Activated CD8-positive, alpha-beta memory T cell treated with anti-CD3 and anti-CD28 coated beads for 4 hours (primary cell): ENCODE measurements at regions not wholly inside any gene's neighbourhood (a gene's known extent, or its start where the extent isn't known, plus 50 kb on each side); places are given as distances from the start of the nearest gene placed in this dataset.
"Not testable (repeated sequence)": the region's sequence is repeated elsewhere in the genome, so short reads cannot be mapped to it uniquely, and the experiment has no call there.

ENCODE experiments used
- DNase-seq, 2 donors: peaks; one replicate each; pipeline ENCODE4 v3.0.0-alpha.2; 2020; ENCODE audit warnings: low read depth in 2 of 2

GRCh38 chr10:8173243-8173865 lies 118.9 kb downstream of the GATA3 start:
- DNase-seq, result no peak

- no peak for DNase-seq
Observed at GRCh38 chr10:8173866-8174243, 119.4 kb downstream of the GATA3 start.

GRCh38 chr10:8174762-8175161 lies 120.3 kb downstream of the GATA3 start:
- no peak for DNase-seq

GRCh38 chr10:8177526-8177925 lies 123.0 kb downstream of the GATA3 start:
- DNase-seq, result not testable (repeated sequence)

- DNase-seq, result not testable (repeated sequence)
Observed at GRCh38 chr10:8179773-8180172, 125.3 kb downstream of the GATA3 start.

GRCh38 chr10:8180360-8181109 lies 126.0 kb downstream of the GATA3 start:
- DNase-seq, result no peak

GRCh38 chr10:8181496-8182157 lies 127.1 kb downstream of the GATA3 start:
- DNase-seq, result no peak

GRCh38 chr10:8182806-8183205 lies 128.3 kb downstream of the GATA3 start:
- no peak for DNase-seq

- peak; percentile 2 to 21 for DNase-seq
Observed at GRCh38 chr10:8183241-8183704, 128.8 kb downstream of the GATA3 start.

GRCh38 chr10:8187171-8187666 lies 132.7 kb downstream of the GATA3 start:
- DNase-seq, result no peak

- no peak for DNase-seq
Observed at GRCh38 chr10:8189458-8189857, 135.0 kb downstream of the GATA3 start.

- no peak for DNase-seq
Observed at GRCh38 chr10:8192301-8192700, 137.8 kb downstream of the GATA3 start.

GRCh38 chr10:8193546-8193945 lies 139.1 kb downstream of the GATA3 start:
- DNase-seq, result no peak

- DNase-seq, result no peak
Observed at GRCh38 chr10:8194050-8194449, 139.6 kb downstream of the GATA3 start.

- no peak for DNase-seq
Observed at GRCh38 chr10:8206882-8207281, 152.4 kb downstream of the GATA3 start.

GRCh38 chr10:8211631-8212030 lies 157.1 kb downstream of the GATA3 start:
- no peak for DNase-seq

GRCh38 chr10:8213735-8214134 lies 159.2 kb downstream of the GATA3 start:
- no peak for DNase-seq

GRCh38 chr10:8214587-8214986 lies 160.1 kb downstream of the GATA3 start:
- no peak for DNase-seq

- DNase-seq, result no peak
Observed at GRCh38 chr10:8216893-8217292, 162.4 kb downstream of the GATA3 start.

- no peak for DNase-seq
Observed at GRCh38 chr10:8221451-8221850, 167.0 kb downstream of the GATA3 start.

GRCh38 chr10:8224591-8224990 lies 170.1 kb downstream of the GATA3 start:
- no peak for DNase-seq

- no peak for DNase-seq
Observed at GRCh38 chr10:8225187-8225586, 170.7 kb downstream of the GATA3 start.

- DNase-seq, result no peak
Observed at GRCh38 chr10:8227246-8227645, 172.8 kb downstream of the GATA3 start.
